Neural progenitor cell (in vitro differentiated cells): ENCODE measurements at regions not wholly inside any gene's neighbourhood (a gene's known extent, or its start where the extent isn't known, plus 50 kb on each side); places are given as distances from the start of the nearest gene placed in this dataset.
A peak's percentile ranks its signal among the peaks of the same experiment; 100 is the strongest.
"Not testable (repeated sequence)": the region's sequence is repeated elsewhere in the genome, so short reads cannot be mapped to it uniquely, and the experiment has no call there.

Experiments used
- DNase-seq: peaks from one replicate; pipeline ENCODE4 v3.0.0-alpha.2; 2016; ENCODE audit warnings: low spot score
- H2AFZ ChIP-seq: fragments of 200-600 bp; sonication (generic); replicated peaks from 2 replicates; pipeline ENCODE4 v1.6.1; 2016; ENCODE audit warnings: antibody characterized with exemption
- H3F3A ChIP-seq: fragments of 200-600 bp; sonication (generic); 2 replicates; pipeline ENCODE4 v1.6.1; 2016; ENCODE audit warnings: antibody characterized with exemption, low read depth
- H3K27ac ChIP-seq: fragments of 200-600 bp; sonication (generic); 2 replicates; pipeline ENCODE4 v1.5.1; 2016; ENCODE audit warnings: mild to moderate bottlenecking
- H3K27me3 ChIP-seq: fragments of 200-600 bp; sonication (generic); 2 replicates; pipeline ENCODE4 v1.6.1; 2016; ENCODE audit warnings: mild to moderate bottlenecking, moderate library complexity
- H3K36me3 ChIP-seq: fragments of 200-600 bp; sonication (generic); 2 replicates; pipeline ENCODE4 v1.5.1; 2016
- H3K4me1 ChIP-seq: fragments of 200-600 bp; sonication (generic); 2 replicates; pipeline ENCODE4 v1.6.1; 2016; ENCODE audit warnings: mixed run types
- H3K4me2 ChIP-seq: fragments of 200-600 bp; sonication (generic); 2 replicates; pipeline ENCODE4 v1.6.1; 2016
- H3K4me3 ChIP-seq: fragments of 200-600 bp; sonication (generic); 2 replicates; pipeline ENCODE4 v1.5.1; 2016
- H3K79me2 ChIP-seq: fragments of 200-600 bp; sonication (generic); 2 replicates; pipeline ENCODE4 v1.6.1; 2016; ENCODE audit warnings: low read depth
- H3K9ac ChIP-seq: fragments of 200-600 bp; sonication (generic); 2 replicates; pipeline ENCODE4 v1.6.1; 2016
- H3K9me3 ChIP-seq: fragments of 200-600 bp; sonication (generic); 2 replicates; pipeline ENCODE4 v1.5.1; 2016; ENCODE audit warnings: low read depth
- H4K20me1 ChIP-seq: fragments of 200-600 bp; sonication (generic); 2 replicates; pipeline ENCODE4 v1.6.1; 2016; ENCODE audit warnings: low read depth
- H3K27ac Mint-ChIP-seq: 3 replicates; pipeline ENCODE4 v1.8.0; 2021; ENCODE audit warnings: mixed read lengths
- H3K27me3 Mint-ChIP-seq: 2 replicates; pipeline ENCODE4 v1.8.0; 2022; ENCODE audit warnings: low read depth, mild to moderate bottlenecking, inconsistent platforms, moderate library complexity, mixed read lengths; ENCODE audit not compliant: insufficient read depth
- H3K36me3 Mint-ChIP-seq: 3 replicates; pipeline ENCODE4 v1.8.0; 2021; ENCODE audit warnings: mixed read lengths
- H3K4me1 Mint-ChIP-seq: 3 replicates; pipeline ENCODE4 v1.8.0; 2021; ENCODE audit warnings: mixed read lengths
- H3K4me3 Mint-ChIP-seq: 3 replicates; pipeline ENCODE4 v1.8.0; 2021; ENCODE audit warnings: mild to moderate bottlenecking, moderate library complexity, mixed read lengths
- H3K9me3 Mint-ChIP-seq: 3 replicates; pipeline ENCODE4 v1.8.0; 2020; ENCODE audit warnings: mixed read lengths
- EZH2 ChIP-seq: fragments of 200-600 bp; sonication (generic); IDR thresholded peaks from 2 replicates; pipeline ENCODE4 v1.6.1; 2017; ENCODE audit warnings: antibody characterized with exemption, mild to moderate bottlenecking, moderate library complexity
- EZH2phosphoT487 ChIP-seq: fragments of 200-600 bp; sonication (generic); IDR thresholded peaks from 2 replicates; pipeline ENCODE4 v1.6.1; 2017; ENCODE audit warnings: antibody characterized with exemption
- TF ChIP-seq, protein P1 (sequence below): fragments of 200-600 bp; sonication (generic); IDR thresholded peaks from 2 replicates; pipeline ENCODE4 v1.5.1; 2017; ENCODE audit warnings: antibody characterized with exemption, mild to moderate bottlenecking

DNA sequence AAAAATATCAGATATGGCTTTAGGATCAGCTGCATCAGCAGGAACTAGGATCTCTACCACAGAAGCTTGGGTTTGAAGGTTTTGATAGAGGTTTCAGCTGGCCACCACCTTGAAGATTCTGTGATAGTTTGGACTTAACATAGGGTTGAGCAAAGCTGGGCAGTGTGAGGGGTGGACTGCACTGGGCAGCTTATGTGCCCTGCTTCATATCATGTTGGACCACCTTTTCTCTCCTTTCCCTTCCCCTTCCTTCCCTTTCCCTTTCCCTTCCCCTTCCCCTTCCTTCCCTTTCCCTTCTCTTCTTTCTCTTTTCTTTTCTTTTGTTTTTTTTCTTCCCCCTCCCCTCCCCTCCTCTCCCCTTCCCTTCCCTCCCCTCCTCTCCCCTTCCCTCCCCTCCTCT lies 196.3 kb upstream of the CXCR4 start:
- DNase-seq: no peak
- Mint-ChIP-seq H3K9me3 (no peaks in the 10 kb centered on the region), H3K27me3 (peaks cover 2% of the 10 kb centered on the region), H3K36me3 (no peaks in the 10 kb centered on the region), H3K4me1 (peaks cover 29% of the 10 kb centered on the region), H3K27ac (no peak overlapping the region), H3K4me3 (no peak overlapping the region)
- Histone ChIP-seq H3K4me3 (no peak overlapping the region), H3K9ac (no peak overlapping the region), H4K20me1 (no peaks in the 10 kb centered on the region), H3K4me1 (peaks cover 11% of the 10 kb centered on the region), H3K9me3 (no peaks in the 10 kb centered on the region), H3K79me2 (no peaks in the 10 kb centered on the region), H2AFZ (no peak overlapping the region), H3F3A (no peaks in the 10 kb centered on the region), H3K36me3 (no peaks in the 10 kb centered on the region), H3K4me2 (no peak overlapping the region), H3K27me3 (no peaks in the 10 kb centered on the region), H3K27ac (no peak overlapping the region)
- TF ChIP-seq EZH2phosphoT487 (no peak), EZH2 (no peak)
- TF ChIP-seq, protein P1, sequence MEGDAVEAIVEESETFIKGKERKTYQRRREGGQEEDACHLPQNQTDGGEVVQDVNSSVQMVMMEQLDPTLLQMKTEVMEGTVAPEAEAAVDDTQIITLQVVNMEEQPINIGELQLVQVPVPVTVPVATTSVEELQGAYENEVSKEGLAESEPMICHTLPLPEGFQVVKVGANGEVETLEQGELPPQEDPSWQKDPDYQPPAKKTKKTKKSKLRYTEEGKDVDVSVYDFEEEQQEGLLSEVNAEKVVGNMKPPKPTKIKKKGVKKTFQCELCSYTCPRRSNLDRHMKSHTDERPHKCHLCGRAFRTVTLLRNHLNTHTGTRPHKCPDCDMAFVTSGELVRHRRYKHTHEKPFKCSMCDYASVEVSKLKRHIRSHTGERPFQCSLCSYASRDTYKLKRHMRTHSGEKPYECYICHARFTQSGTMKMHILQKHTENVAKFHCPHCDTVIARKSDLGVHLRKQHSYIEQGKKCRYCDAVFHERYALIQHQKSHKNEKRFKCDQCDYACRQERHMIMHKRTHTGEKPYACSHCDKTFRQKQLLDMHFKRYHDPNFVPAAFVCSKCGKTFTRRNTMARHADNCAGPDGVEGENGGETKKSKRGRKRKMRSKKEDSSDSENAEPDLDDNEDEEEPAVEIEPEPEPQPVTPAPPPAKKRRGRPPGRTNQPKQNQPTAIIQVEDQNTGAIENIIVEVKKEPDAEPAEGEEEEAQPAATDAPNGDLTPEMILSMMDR: no peak

DNA sequence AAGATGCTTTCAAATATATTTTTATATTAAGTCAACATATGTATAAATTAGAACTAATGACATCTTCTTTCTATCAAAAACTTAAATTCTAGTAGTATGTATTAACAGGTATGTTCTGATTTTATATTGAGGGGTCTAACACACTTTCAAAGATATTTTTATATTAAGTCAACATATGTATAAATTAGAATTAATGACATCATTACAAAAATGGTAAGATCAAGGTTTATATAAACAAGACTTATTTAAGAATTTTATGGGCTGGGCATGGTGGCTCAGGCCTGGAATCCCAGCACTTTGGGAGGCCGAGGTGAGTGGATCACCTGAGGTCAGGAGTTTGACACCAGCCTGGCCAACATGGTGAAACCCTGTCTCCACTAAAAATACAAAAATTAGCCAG lies 194.6 kb upstream of the CXCR4 start:
- not testable (repeated sequence) for H3K9me3 ChIP-seq, H3K9ac ChIP-seq, H3K9me3 Mint-ChIP-seq, H3K79me2 ChIP-seq, H3K36me3 ChIP-seq, H3K4me3 ChIP-seq, H3K27me3 ChIP-seq, H3K27ac Mint-ChIP-seq, H3K4me2 ChIP-seq, H3K27me3 Mint-ChIP-seq, H3K4me1 ChIP-seq, DNase-seq, H3K27ac ChIP-seq, H3K36me3 Mint-ChIP-seq, H3K4me3 Mint-ChIP-seq, H4K20me1 ChIP-seq, H2AFZ ChIP-seq, H3F3A ChIP-seq
- peaks cover 24% of the 10 kb centered on the region for H3K4me1 Mint-ChIP-seq

DNA sequence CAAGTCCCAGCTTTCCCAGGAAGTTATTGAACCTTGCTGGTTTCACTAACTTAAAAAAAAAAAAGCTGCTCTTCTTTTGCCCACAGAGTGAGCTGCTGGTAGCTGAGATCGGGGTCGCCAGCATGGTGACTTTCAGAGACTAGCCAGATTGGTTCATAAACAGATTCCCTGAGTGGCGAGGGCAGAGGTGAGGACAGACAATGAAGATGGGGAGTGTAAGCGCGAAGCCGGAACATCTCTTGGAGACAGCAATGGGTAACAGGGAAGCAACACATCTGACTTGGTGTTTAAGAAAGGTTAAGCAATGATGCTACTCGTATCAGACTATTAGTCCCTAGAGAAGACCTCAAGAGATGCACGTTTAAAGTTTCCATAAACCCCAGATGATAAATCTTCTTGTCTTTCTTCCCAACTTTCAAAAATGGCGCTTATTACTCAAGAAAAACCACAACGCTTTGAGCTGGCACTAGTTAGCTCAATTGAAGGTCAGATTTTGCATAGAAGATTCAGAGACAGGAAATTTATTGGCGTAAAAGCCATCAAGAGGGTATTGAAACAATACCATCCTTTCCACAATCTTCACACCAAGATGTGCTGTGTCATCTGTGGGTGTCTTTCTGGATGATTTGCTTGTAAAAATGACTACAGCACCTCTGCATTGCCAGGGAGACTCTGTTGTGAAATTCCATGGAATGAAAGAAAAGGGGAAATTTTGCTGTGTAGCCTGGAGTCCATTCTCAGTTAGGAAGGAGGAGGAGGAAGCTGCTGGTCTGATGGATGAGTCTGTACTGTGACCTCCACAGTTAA lies 193.1 kb upstream of the CXCR4 start:
- Histone ChIP-seq H3K4me3 (no peak overlapping the region), H3K36me3 (no peaks in the 10 kb centered on the region), H3K9ac (no peak overlapping the region), H2AFZ (peak overlapping the region; percentile 68), H3K27ac (no peak overlapping the region), H3K4me2 (no peak overlapping the region), H3K4me1 (no peaks in the 10 kb centered on the region), H3K9me3 (no peaks in the 10 kb centered on the region), H3K27me3 (no peaks in the 10 kb centered on the region), H3F3A (no peaks in the 10 kb centered on the region), H3K79me2 (no peaks in the 10 kb centered on the region), H4K20me1 (no peaks in the 10 kb centered on the region)
- Mint-ChIP-seq H3K36me3 (no peaks in the 10 kb centered on the region), H3K27me3 (no peaks in the 10 kb centered on the region), H3K4me1 (peaks cover 24% of the 10 kb centered on the region), H3K4me3 (no peak overlapping the region), H3K27ac (peak overlapping the region; percentile 39), H3K9me3 (no peaks in the 10 kb centered on the region)
- TF ChIP-seq EZH2 (no peak), EZH2phosphoT487 (no peak)
- TF ChIP-seq, protein P1: no peak
- no peak for DNase-seq

DNA sequence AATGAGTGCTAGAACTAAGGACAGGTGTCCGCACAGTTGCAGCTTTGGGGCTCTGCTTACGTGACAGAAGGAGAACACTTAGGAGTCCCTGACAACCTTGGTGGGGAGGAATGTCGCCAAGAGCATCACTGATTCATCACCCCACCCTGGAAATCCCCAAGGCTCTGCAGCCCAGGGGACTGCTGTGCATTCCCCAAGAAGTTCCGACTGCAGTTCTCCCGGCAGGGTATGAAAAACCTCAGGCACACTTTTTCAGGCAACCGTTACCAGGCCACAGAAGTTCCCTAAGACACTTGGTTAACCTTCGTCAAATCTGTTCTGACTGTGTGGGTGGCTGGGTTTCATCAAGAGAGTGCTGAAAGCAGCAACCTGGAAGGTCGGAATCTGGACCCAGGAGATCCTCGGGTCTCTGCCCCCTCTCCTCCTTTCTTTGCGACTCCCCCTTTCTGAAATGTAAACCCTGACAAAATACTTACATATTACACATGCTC lies 192.1 kb upstream of the CXCR4 start:
- Histone ChIP-seq H3K36me3 (no peaks in the 10 kb centered on the region), H3K27me3 (no peaks in the 10 kb centered on the region), H2AFZ (peak overlapping the region; percentile 68), H3K4me3 (no peak overlapping the region), H3K4me1 (peaks cover 3% of the 10 kb centered on the region), H3K27ac (no peak overlapping the region), H4K20me1 (no peaks in the 10 kb centered on the region), H3K9me3 (no peaks in the 10 kb centered on the region), H3F3A (no peaks in the 10 kb centered on the region), H3K9ac (no peak overlapping the region), H3K4me2 (no peak overlapping the region), H3K79me2 (no peaks in the 10 kb centered on the region)
- TF ChIP-seq EZH2 (no peak), EZH2phosphoT487 (no peak)
- TF ChIP-seq, protein P1: no peak
- Mint-ChIP-seq H3K4me1 (peaks cover 26% of the 10 kb centered on the region), H3K27me3 (no peaks in the 10 kb centered on the region), H3K4me3 (no peak overlapping the region), H3K27ac (no peak overlapping the region), H3K9me3 (no peaks in the 10 kb centered on the region), H3K36me3 (no peaks in the 10 kb centered on the region)
- DNase-seq: no peak
